Lower leg skin (tissue), 3 donors: ENCODE measurements at regions not wholly inside any gene's neighbourhood (a gene's known extent, or its start where the extent isn't known, plus 50 kb on each side); places are given as distances from the start of the nearest gene placed in this dataset.

ENCODE experiments used
- CTCF ChIP-seq, 3 donors: fragments of 450-650 bp; IDR thresholded peaks; one replicate each; pipeline ENCODE4 v1.5.1; 2016; ENCODE audit warnings: antibody characterized with exemption in 3 of 3, mild to moderate bottlenecking in 3 of 3, moderate library complexity in 2 of 3
- POLR2A ChIP-seq, 2 donors: fragments of 450-650 bp; IDR thresholded peaks; one replicate each; pipeline ENCODE4 v1.6.1; 2016 to 2017; ENCODE audit warnings: antibody characterized with exemption in 2 of 2, mild to moderate bottlenecking in 1 of 2, moderate library complexity in 1 of 2

- TF ChIP-seq CTCF (IDR thresholded peaks at IDR 0.05) (no peak), POLR2A (IDR thresholded peaks at IDR 0.05) (no peak)
Measured at GRCh38 chr16:6492742-6493141, 839.9 kb upstream of the RBFOX1 start.
